ENCODE measurements at regions not wholly inside any gene's neighbourhood (a gene's known extent, or its start where the extent isn't known, plus 50 kb on each side); places are given as distances from the start of the nearest gene placed in this dataset.

GRCh38 chr22:47284822-47285221 is 522.4 kb downstream of the TBC1D22A start:
- no peaks in the 10 kb centered on the region for H3K36me3 ChIP-seq (ENCODE audit: control insufficient read depth in 5 of 5, insufficient read depth in 5 of 5, low read length in 5 of 5)
- H3K27me3 ChIP-seq (ENCODE audit: control insufficient read depth in 5 of 5, insufficient read depth in 4 of 5, low read length in 5 of 5) = peaks cover 13 to 40% (median 17%) of the 10 kb centered on the region in 5 donors
- H3K9ac ChIP-seq (ENCODE audit: low read length in 5 of 5) = no peak overlapping the region
- H3K4me1 ChIP-seq (ENCODE audit: control insufficient read depth in 5 of 5, insufficient read depth in 5 of 5, low read length in 5 of 5) = no peaks in the 10 kb centered on the region
- no peaks in the 10 kb centered on the region for H3K9me3 ChIP-seq (ENCODE audit: control insufficient read depth in 5 of 5, low read length in 5 of 5)
- no peak overlapping the region for H3K27ac ChIP-seq (ENCODE audit: low read depth, low read length)
- H3K4me3 ChIP-seq (ENCODE audit: low read depth in 1 of 5, low read length in 5 of 5) = no peak overlapping the region

GRCh38 chr22:47284360-47284759 is 521.9 kb downstream of the TBC1D22A start:
- H3K9me3 ChIP-seq (ENCODE audit: control insufficient read depth in 5 of 5, low read length in 5 of 5) = no peaks in the 10 kb centered on the region
- no peaks in the 10 kb centered on the region for H3K4me1 ChIP-seq (ENCODE audit: control insufficient read depth in 5 of 5, insufficient read depth in 5 of 5, low read length in 5 of 5)
- H3K27me3 ChIP-seq (ENCODE audit: control insufficient read depth in 5 of 5, insufficient read depth in 4 of 5, low read length in 5 of 5) = peaks cover 13 to 42% (median 20%) of the 10 kb centered on the region in 5 donors
- H3K9ac ChIP-seq (ENCODE audit: low read length in 5 of 5) = no peak overlapping the region
- H3K27ac ChIP-seq (ENCODE audit: low read depth, low read length) = no peak overlapping the region
- no peaks in the 10 kb centered on the region for H3K36me3 ChIP-seq (ENCODE audit: control insufficient read depth in 5 of 5, insufficient read depth in 5 of 5, low read length in 5 of 5)
- no peak overlapping the region for H3K4me3 ChIP-seq (ENCODE audit: low read depth in 1 of 5, low read length in 5 of 5)

- no peaks in the 10 kb centered on the region for H3K9me3 ChIP-seq (ENCODE audit: control insufficient read depth in 5 of 5, low read length in 5 of 5)
- no peak overlapping the region for H3K4me3 ChIP-seq (ENCODE audit: low read depth in 1 of 5, low read length in 5 of 5)
- no peaks in the 10 kb centered on the region for H3K4me1 ChIP-seq (ENCODE audit: control insufficient read depth in 5 of 5, insufficient read depth in 5 of 5, low read length in 5 of 5)
- H3K27ac ChIP-seq (ENCODE audit: low read depth, low read length) = no peak overlapping the region
- no peaks in the 10 kb centered on the region for H3K36me3 ChIP-seq (ENCODE audit: control insufficient read depth in 5 of 5, insufficient read depth in 5 of 5, low read length in 5 of 5)
- H3K9ac ChIP-seq (ENCODE audit: low read length in 5 of 5) = no peak overlapping the region
- peaks cover 13 to 45% (median 22%) of the 10 kb centered on the region in 5 donors for H3K27me3 ChIP-seq (ENCODE audit: control insufficient read depth in 5 of 5, insufficient read depth in 4 of 5, low read length in 5 of 5)
Measured at GRCh38 chr22:47283616-47284270, 521.3 kb downstream of the TBC1D22A start.

GRCh38 chr22:47282851-47283250 is 520.4 kb downstream of the TBC1D22A start:
- H3K27me3 ChIP-seq (ENCODE audit: control insufficient read depth in 5 of 5, insufficient read depth in 4 of 5, low read length in 5 of 5) = peaks cover 9 to 46% (median 26%) of the 10 kb centered on the region in 5 donors
- H3K27ac ChIP-seq (ENCODE audit: low read depth, low read length) = no peak overlapping the region
- no peaks in the 10 kb centered on the region for H3K4me1 ChIP-seq (ENCODE audit: control insufficient read depth in 5 of 5, insufficient read depth in 5 of 5, low read length in 5 of 5)
- H3K9me3 ChIP-seq (ENCODE audit: control insufficient read depth in 5 of 5, low read length in 5 of 5) = no peaks in the 10 kb centered on the region
- H3K4me3 ChIP-seq (ENCODE audit: low read depth in 1 of 5, low read length in 5 of 5) = no peak overlapping the region
- H3K36me3 ChIP-seq (ENCODE audit: control insufficient read depth in 5 of 5, insufficient read depth in 5 of 5, low read length in 5 of 5) = no peaks in the 10 kb centered on the region
- H3K9ac ChIP-seq (ENCODE audit: low read length in 5 of 5) = no peak overlapping the region

GRCh38 chr22:47282366-47282765 is 519.9 kb downstream of the TBC1D22A start:
- Histone ChIP-seq H3K4me3 (ENCODE audit: low read depth in 1 of 5, low read length in 5 of 5) (no peak overlapping the region), H3K27ac (ENCODE audit: low read depth, low read length) (no peak overlapping the region), H3K9ac (ENCODE audit: low read length in 5 of 5) (no peak overlapping the region), H3K4me1 (ENCODE audit: control insufficient read depth in 5 of 5, insufficient read depth in 5 of 5, low read length in 5 of 5) (no peaks in the 10 kb centered on the region), H3K9me3 (ENCODE audit: control insufficient read depth in 5 of 5, low read length in 5 of 5) (no peaks in the 10 kb centered on the region), H3K27me3 (ENCODE audit: control insufficient read depth in 5 of 5, insufficient read depth in 4 of 5, low read length in 5 of 5) (peaks cover 9 to 48% (median 26%) of the 10 kb centered on the region in 5 donors), H3K36me3 (ENCODE audit: control insufficient read depth in 5 of 5, insufficient read depth in 5 of 5, low read length in 5 of 5) (no peaks in the 10 kb centered on the region)

GRCh38 chr22:47281126-47282106 is 519.0 kb downstream of the TBC1D22A start:
- Histone ChIP-seq H3K9ac (ENCODE audit: low read length in 5 of 5) (no peak overlapping the region), H3K4me3 (ENCODE audit: low read depth in 1 of 5, low read length in 5 of 5) (no peak overlapping the region), H3K36me3 (ENCODE audit: control insufficient read depth in 5 of 5, insufficient read depth in 5 of 5, low read length in 5 of 5) (no peaks in the 10 kb centered on the region), H3K9me3 (ENCODE audit: control insufficient read depth in 5 of 5, low read length in 5 of 5) (no peaks in the 10 kb centered on the region), H3K4me1 (ENCODE audit: control insufficient read depth in 5 of 5, insufficient read depth in 5 of 5, low read length in 5 of 5) (no peaks in the 10 kb centered on the region), H3K27ac (ENCODE audit: low read depth, low read length) (no peak overlapping the region), H3K27me3 (ENCODE audit: control insufficient read depth in 5 of 5, insufficient read depth in 4 of 5, low read length in 5 of 5) (peaks cover 9 to 52% (median 32%) of the 10 kb centered on the region in 5 donors)

- Histone ChIP-seq H3K9me3 (ENCODE audit: control insufficient read depth in 5 of 5, low read length in 5 of 5) (no peaks in the 10 kb centered on the region), H3K4me3 (ENCODE audit: low read depth in 1 of 5, low read length in 5 of 5) (no peak overlapping the region), H3K27ac (ENCODE audit: low read depth, low read length) (no peak overlapping the region), H3K36me3 (ENCODE audit: control insufficient read depth in 5 of 5, insufficient read depth in 5 of 5, low read length in 5 of 5) (no peaks in the 10 kb centered on the region), H3K27me3 (ENCODE audit: control insufficient read depth in 5 of 5, insufficient read depth in 4 of 5, low read length in 5 of 5) (peaks cover 9 to 48% (median 38%) of the 10 kb centered on the region in 5 donors), H3K4me1 (ENCODE audit: control insufficient read depth in 5 of 5, insufficient read depth in 5 of 5, low read length in 5 of 5) (peaks cover 0 to 5% (median 2%) of the 10 kb centered on the region in 5 donors), H3K9ac (ENCODE audit: low read length in 5 of 5) (no peak overlapping the region)
Measured at GRCh38 chr22:47280301-47280700, 517.9 kb downstream of the TBC1D22A start.

GRCh38 chr22:47279746-47280145 is 517.3 kb downstream of the TBC1D22A start:
- Histone ChIP-seq H3K27ac (ENCODE audit: low read depth, low read length) (no peak overlapping the region), H3K4me1 (ENCODE audit: control insufficient read depth in 5 of 5, insufficient read depth in 5 of 5, low read length in 5 of 5) (peaks cover 0 to 5% (median 2%) of the 10 kb centered on the region in 5 donors), H3K36me3 (ENCODE audit: control insufficient read depth in 5 of 5, insufficient read depth in 5 of 5, low read length in 5 of 5) (no peaks in the 10 kb centered on the region), H3K9me3 (ENCODE audit: control insufficient read depth in 5 of 5, low read length in 5 of 5) (no peaks in the 10 kb centered on the region), H3K27me3 (ENCODE audit: control insufficient read depth in 5 of 5, insufficient read depth in 4 of 5, low read length in 5 of 5) (peaks cover 9 to 48% (median 38%) of the 10 kb centered on the region in 5 donors), H3K9ac (ENCODE audit: low read length in 5 of 5) (no peak overlapping the region), H3K4me3 (ENCODE audit: low read depth in 1 of 5, low read length in 5 of 5) (no peak overlapping the region)

- peaks cover 9 to 46% (median 38%) of the 10 kb centered on the region in 5 donors for H3K27me3 ChIP-seq (ENCODE audit: control insufficient read depth in 5 of 5, insufficient read depth in 4 of 5, low read length in 5 of 5)
- H3K4me3 ChIP-seq (ENCODE audit: low read depth in 1 of 5, low read length in 5 of 5) = no peak overlapping the region
- H3K36me3 ChIP-seq (ENCODE audit: control insufficient read depth in 5 of 5, insufficient read depth in 5 of 5, low read length in 5 of 5) = no peaks in the 10 kb centered on the region
- H3K27ac ChIP-seq (ENCODE audit: low read depth, low read length) = no peak overlapping the region
- H3K4me1 ChIP-seq (ENCODE audit: control insufficient read depth in 5 of 5, insufficient read depth in 5 of 5, low read length in 5 of 5) = peaks cover 0 to 5% (median 2%) of the 10 kb centered on the region in 5 donors
- no peak overlapping the region for H3K9ac ChIP-seq (ENCODE audit: low read length in 5 of 5)
- no peaks in the 10 kb centered on the region for H3K9me3 ChIP-seq (ENCODE audit: control insufficient read depth in 5 of 5, low read length in 5 of 5)
Measured at GRCh38 chr22:47279337-47279736, 516.9 kb downstream of the TBC1D22A start.

GRCh38 chr22:47278655-47279054 is 516.2 kb downstream of the TBC1D22A start:
- no peak overlapping the region for H3K27ac ChIP-seq (ENCODE audit: low read depth, low read length)
- no peak overlapping the region for H3K4me3 ChIP-seq (ENCODE audit: low read depth in 1 of 5, low read length in 5 of 5)
- no peaks in the 10 kb centered on the region for H3K36me3 ChIP-seq (ENCODE audit: control insufficient read depth in 5 of 5, insufficient read depth in 5 of 5, low read length in 5 of 5)
- H3K9me3 ChIP-seq (ENCODE audit: control insufficient read depth in 5 of 5, low read length in 5 of 5) = no peaks in the 10 kb centered on the region
- peaks cover 0 to 5% (median 2%) of the 10 kb centered on the region in 5 donors for H3K4me1 ChIP-seq (ENCODE audit: control insufficient read depth in 5 of 5, insufficient read depth in 5 of 5, low read length in 5 of 5)
- peaks cover 3 to 43% (median 38%) of the 10 kb centered on the region in 5 donors for H3K27me3 ChIP-seq (ENCODE audit: control insufficient read depth in 5 of 5, insufficient read depth in 4 of 5, low read length in 5 of 5)
- no peak overlapping the region for H3K9ac ChIP-seq (ENCODE audit: low read length in 5 of 5)
